Fibroblast of skin of back (primary cell): ENCODE measurements at regions not wholly inside any gene's neighbourhood (a gene's known extent, or its start where the extent isn't known, plus 50 kb on each side); places are given as distances from the start of the nearest gene placed in this dataset.

Experiments
- DNase-seq: peaks from one replicate; pipeline ENCODE4 v3.0.0-alpha.2; 2013

- no peak for DNase-seq
Measured at GRCh38 chr14:46279327-46279726, 372.3 kb downstream of the RPL10L start.

GRCh38 chr14:46259536-46259935, 392.0 kb downstream of the RPL10L start:
- DNase-seq = no peak

- no peak for DNase-seq
Measured at GRCh38 chr14:46256381-46256780, 395.2 kb downstream of the RPL10L start.

- DNase-seq = peak; percentile 17
Measured at GRCh38 chr14:46250113-46250703, 401.4 kb downstream of the RPL10L start.

GRCh38 chr14:46248001-46248630, 403.5 kb downstream of the RPL10L start:
- DNase-seq = no peak

- DNase-seq = no peak
Measured at GRCh38 chr14:46245276-46245675, 406.3 kb downstream of the RPL10L start.

- DNase-seq = no peak
Measured at GRCh38 chr14:46233786-46234185, 417.8 kb downstream of the RPL10L start.

- no peak for DNase-seq
Measured at GRCh38 chr14:46230540-46230939, 421.0 kb downstream of the RPL10L start.

- no peak for DNase-seq
Measured at GRCh38 chr14:46215801-46216200, 435.8 kb downstream of the RPL10L start.

GRCh38 chr14:46198676-46199075, 452.9 kb downstream of the RPL10L start:
- DNase-seq = no peak

GRCh38 chr14:46197856-46198255, 453.7 kb downstream of the RPL10L start:
- DNase-seq = no peak
